HG02678 (cell line): ENCODE measurements at regions not wholly inside any gene's neighbourhood (a gene's known extent, or its start where the extent isn't known, plus 50 kb on each side); places are given as distances from the start of the nearest gene placed in this dataset.
A peak's percentile ranks its signal among the peaks of the same experiment; 100 is the strongest.

Experiments used
- ATAC-seq: cut with Tn5 transposase; IDR thresholded peaks from one replicate; pipeline ENCODE4 v1.9.1; 2021; ENCODE audit warnings: mild to moderate bottlenecking, moderate library complexity; ENCODE audit not compliant: unreplicated experiment

- no peak for ATAC-seq
Observed at GRCh38 chr9:107547303-107547702, 57.7 kb upstream of the KLF4 start.

GRCh38 chr9:107546859-107547258 lies 57.3 kb upstream of the KLF4 start:
- ATAC-seq, result no peak

- ATAC-seq, result no peak
Observed at GRCh38 chr9:107545036-107545435, 55.5 kb upstream of the KLF4 start.

GRCh38 chr9:107542411-107543157 lies 53.0 kb upstream of the KLF4 start:
- ATAC-seq, result no peak

GRCh38 chr9:107541523-107541922 lies 52.0 kb upstream of the KLF4 start:
- ATAC-seq, result peak; percentile 47

GRCh38 chr9:107540164-107540561 lies 50.6 kb upstream of the KLF4 start:
- ATAC-seq, result no peak

- ATAC-seq, result no peak
Observed at GRCh38 chr9:107539427-107540163, 50.0 kb upstream of the KLF4 start.
